H1 (cell line): ENCODE measurements at regions not wholly inside any gene's neighbourhood (a gene's known extent, or its start where the extent isn't known, plus 50 kb on each side); places are given as distances from the start of the nearest gene placed in this dataset.

Experiments
- CTCF ChIP-seq, 3 experiments: IDR thresholded peaks; 1 replicate in 2 of 3; 2 replicates in 1 of 3; pipeline versions ENCODE4 v1.5.1 to v1.6.1; 2011; ENCODE audit warnings: low read length in 3 of 3, mild to moderate bottlenecking in 3 of 3, inconsistent platforms in 2 of 3, low read depth in 1 of 3, moderate library complexity in 1 of 3; ENCODE audit not compliant: insufficient read depth in 1 of 3; ENCODE audit errors: control extremely low read depth in 1 of 3
- EZH2 ChIP-seq: fragments of 200-600 bp; sonication (generic); IDR thresholded peaks from 2 replicates; pipeline ENCODE4 v1.7.1; 2012; ENCODE audit warnings: low read depth, mild to moderate bottlenecking, moderate library complexity, low read length, inconsistent platforms; ENCODE audit not compliant: severe bottlenecking
- FOSL1 ChIP-seq: IDR thresholded peaks from 2 replicates; pipeline ENCODE4 v1.6.1; 2011; ENCODE audit warnings: mild to moderate bottlenecking, low read depth, low read length, moderate library complexity; ENCODE audit not compliant: insufficient read depth
- HDAC2 ChIP-seq, 2 experiments: fragments of 300-600 bp in 1 of 2; sonication (generic) in 1 of 2; IDR thresholded peaks; 2 replicates each; pipeline ENCODE4 v1.6.1; 2011 to 2012; ENCODE audit warnings: low read depth in 2 of 2, low read length in 2 of 2, mild to moderate bottlenecking in 2 of 2, moderate library complexity in 2 of 2, borderline replicate concordance in 1 of 2, inconsistent platforms in 1 of 2
- PHF8 ChIP-seq: fragments of 200-600 bp; sonication (generic); conservative IDR thresholded peaks from 2 replicates; pipeline ENCODE4 v1.7.1; 2012; ENCODE audit warnings: low read depth, mild to moderate bottlenecking, inconsistent platforms, low read length, moderate library complexity
- POLR2AphosphoS5 ChIP-seq: IDR thresholded peaks from 2 replicates; pipeline ENCODE4 v1.6.1; 2011; ENCODE audit warnings: low read depth, low read length
- RBBP5 ChIP-seq: IDR thresholded peaks from 2 replicates; pipeline ENCODE4 v1.7.1; 2012; ENCODE audit warnings: low read depth, mild to moderate bottlenecking, inconsistent platforms, low read length, moderate library complexity, borderline replicate concordance
- RNF2 ChIP-seq: fragments of 200-900, 300-1000 bp; sonication (generic); IDR thresholded peaks from 2 replicates; pipeline ENCODE4 v1.7.1; 2016; ENCODE audit warnings: borderline replicate concordance, low read depth, mild to moderate bottlenecking, antibody characterized with exemption, low read length; ENCODE audit not compliant: poor library complexity, severe bottlenecking; ENCODE audit errors: missing control alignments
- SP2 ChIP-seq: IDR thresholded peaks from 2 replicates; pipeline ENCODE4 v1.6.1; 2012; ENCODE audit warnings: mild to moderate bottlenecking, low read length, inconsistent platforms
- TBP ChIP-seq: IDR thresholded peaks from 2 replicates; pipeline ENCODE4 v1.6.1; 2011; ENCODE audit warnings: low read depth, low read length, improper control_type of control experiment
- TF ChIP-seq, protein P1 (sequence below): IDR thresholded peaks from 2 replicates; pipeline ENCODE4 v1.6.1; 2012; ENCODE audit warnings: inconsistent platforms

GRCh38 chr4:156191044-156191781 is 237.5 kb upstream of the CTSO start:
- no peak for TF ChIP-seq EZH2
- TF ChIP-seq CTCF (IDR thresholded peaks at IDR 0.05; ENCODE audit: control extremely low read depth in 1 of 3, insufficient read depth in 1 of 3, low read depth in 1 of 3, low read length in 3 of 3) = no peak
- no peak for TF ChIP-seq FOSL1
- no peak for TF ChIP-seq RNF2
- no peak for TF ChIP-seq TBP
- TF ChIP-seq SP2 = no peak
- no peak for TF ChIP-seq HDAC2 (IDR thresholded peaks at IDR 0.05; ENCODE audit: borderline replicate concordance in 1 of 2, low read depth in 2 of 2, low read length in 2 of 2)
- no peak for TF ChIP-seq RBBP5
- no peak for TF ChIP-seq POLR2AphosphoS5
- no peak for TF ChIP-seq PHF8
- TF ChIP-seq, protein P1, sequence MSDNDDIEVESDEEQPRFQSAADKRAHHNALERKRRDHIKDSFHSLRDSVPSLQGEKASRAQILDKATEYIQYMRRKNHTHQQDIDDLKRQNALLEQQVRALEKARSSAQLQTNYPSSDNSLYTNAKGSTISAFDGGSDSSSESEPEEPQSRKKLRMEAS = no peak
